ENCODE measurements at regions not wholly inside any gene's neighbourhood (a gene's known extent, or its start where the extent isn't known, plus 50 kb on each side); places are given as distances from the start of the nearest gene placed in this dataset.

- TF ChIP-seq CTCF (IDR thresholded peaks at IDR 0.05) (no peak), POLR2A (IDR thresholded peaks at IDR 0.05) (no peak)
- WGBS, 2 donors = 76 to 84% methylated on average over 3 of the region's 3 CpGs
- H3K4me1 ChIP-seq = peaks cover 7 to 21% (median 8%) of the 10 kb centered on the region in 3 donors
- no peaks in the 10 kb centered on the region for H3K9me3 ChIP-seq
- DNase-seq = no peak
- H3K36me3 ChIP-seq = no peaks in the 10 kb centered on the region
- H3K27me3 ChIP-seq = no peaks in the 10 kb centered on the region
- intact Hi-C loops (cut with DNase I) = no loop called here
- no peak overlapping the region for H3K4me3 ChIP-seq
- H3K27ac ChIP-seq = no peak overlapping the region
Measured at GRCh38 chr11:121932646-121933185, 183.3 kb downstream of the BLID start.

- Histone ChIP-seq H3K27me3 (no peaks in the 10 kb centered on the region), H3K9me3 (no peaks in the 10 kb centered on the region), H3K27ac (no peak overlapping the region), H3K4me3 (no peak overlapping the region), H3K36me3 (no peaks in the 10 kb centered on the region), H3K4me1 (peaks cover 7 to 21% (median 8%) of the 10 kb centered on the region in 3 donors)
- no peak for DNase-seq
- WGBS, 2 donors = 77 to 99% methylated on average over 4 of the region's 4 CpGs
- intact Hi-C loops (cut with DNase I) = no loop called here
- TF ChIP-seq POLR2A (IDR thresholded peaks at IDR 0.05) = no peak
- TF ChIP-seq CTCF (IDR thresholded peaks at IDR 0.05) = no peak
Measured at GRCh38 chr11:121931748-121932352, 184.2 kb downstream of the BLID start.

DNA sequence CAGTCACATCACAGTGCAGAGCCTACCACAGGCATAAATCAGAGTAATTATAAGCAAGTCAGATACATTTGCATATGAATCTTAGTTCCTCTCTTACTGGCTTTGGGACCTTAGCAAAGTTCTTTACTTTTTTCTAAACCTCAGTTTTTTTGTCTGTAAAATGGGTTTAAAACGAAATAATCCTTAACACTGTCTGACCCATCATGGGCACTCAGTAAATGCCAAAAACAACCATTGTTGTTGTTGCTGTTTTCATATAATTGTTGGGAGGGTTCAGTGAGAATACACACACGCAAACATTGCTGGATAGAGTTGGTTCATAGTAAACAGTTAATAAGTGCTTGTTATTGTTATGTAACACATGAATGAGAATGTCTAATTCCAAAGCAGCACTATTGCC lies 184.9 kb downstream of the BLID start:
- Histone ChIP-seq H3K9me3 (no peaks in the 10 kb centered on the region), H3K27me3 (no peaks in the 10 kb centered on the region), H3K4me1 (peaks cover 7 to 21% (median 8%) of the 10 kb centered on the region in 3 donors), H3K27ac (no peak overlapping the region), H3K4me3 (no peak overlapping the region), H3K36me3 (no peaks in the 10 kb centered on the region)
- WGBS, 2 donors = 83 to 89% methylated on average over 2 of the region's 2 CpGs
- no peak for DNase-seq
- intact Hi-C loops (cut with DNase I) = no loop called here
- no peak for TF ChIP-seq CTCF (IDR thresholded peaks at IDR 0.05)

GRCh38 chr11:121930004-121930965 lies 185.7 kb downstream of the BLID start:
- Histone ChIP-seq H3K36me3 (no peaks in the 10 kb centered on the region), H3K27me3 (no peaks in the 10 kb centered on the region), H3K27ac (peak overlapping the region in 2 of 4 donors; percentile 7 to 26), H3K4me1 (peaks cover 7 to 21% (median 8%) of the 10 kb centered on the region in 3 donors), H3K9me3 (no peaks in the 10 kb centered on the region), H3K4me3 (peak overlapping the region in 3 of 4 donors; percentile 22 to 54 (median 23))
- TF ChIP-seq POLR2A (IDR thresholded peaks at IDR 0.05) (no peak), CTCF (IDR thresholded peaks at IDR 0.05) (no peak)
- intact Hi-C loops (cut with DNase I) = no loop called here
- no peak for DNase-seq
- WGBS, 2 donors = 30 to 35% methylated on average over 18 of the region's 18 CpGs

- Histone ChIP-seq H3K36me3 (no peaks in the 10 kb centered on the region), H3K27ac (peak overlapping the region in 1 of 4 donors; percentile 26), H3K9me3 (no peaks in the 10 kb centered on the region), H3K4me1 (peaks cover 7 to 21% (median 8%) of the 10 kb centered on the region in 3 donors), H3K4me3 (peak overlapping the region in 3 of 4 donors; percentile 22 to 54 (median 23)), H3K27me3 (no peaks in the 10 kb centered on the region)
- intact Hi-C loops (cut with DNase I) = no loop called here
- 1 to 2% methylated on average over 9 to 10 of the region's 11 CpGs for WGBS, 2 donors
- TF ChIP-seq CTCF (IDR thresholded peaks at IDR 0.05) = no peak
- no peak for TF ChIP-seq POLR2A (IDR thresholded peaks at IDR 0.05)
- no peak for DNase-seq
Measured at GRCh38 chr11:121929581-121929980, 186.4 kb downstream of the BLID start.
